Right lobe of liver (tissue), 4 donors: ENCODE measurements at regions not wholly inside any gene's neighbourhood (a gene's known extent, or its start where the extent isn't known, plus 50 kb on each side); places are given as distances from the start of the nearest gene placed in this dataset.

ENCODE experiments used
- POLR2A ChIP-seq: fragments of 450-650 bp; IDR thresholded peaks from one replicate; pipeline ENCODE4 v1.6.1; 2017; ENCODE audit warnings: antibody characterized with exemption, mild to moderate bottlenecking
- TF ChIP-seq, protein P1 (sequence below), 4 donors: fragments of 200-600 bp in 3 of 4; fragments of 450-650 bp in 1 of 4; IDR thresholded peaks; one replicate each; pipeline versions ENCODE4 v1.5.1 to v1.8.0; 2016 to 2022; ENCODE audit warnings: antibody characterized with exemption in 4 of 4, mild to moderate bottlenecking in 2 of 4
- donor health status: DM: no; HTN: no; CAD: no.
- donor health status: DM: no; HTN: no; CAD: no.
- donor health status: DM: no; HTN: yes; CAD: no.

DNA sequence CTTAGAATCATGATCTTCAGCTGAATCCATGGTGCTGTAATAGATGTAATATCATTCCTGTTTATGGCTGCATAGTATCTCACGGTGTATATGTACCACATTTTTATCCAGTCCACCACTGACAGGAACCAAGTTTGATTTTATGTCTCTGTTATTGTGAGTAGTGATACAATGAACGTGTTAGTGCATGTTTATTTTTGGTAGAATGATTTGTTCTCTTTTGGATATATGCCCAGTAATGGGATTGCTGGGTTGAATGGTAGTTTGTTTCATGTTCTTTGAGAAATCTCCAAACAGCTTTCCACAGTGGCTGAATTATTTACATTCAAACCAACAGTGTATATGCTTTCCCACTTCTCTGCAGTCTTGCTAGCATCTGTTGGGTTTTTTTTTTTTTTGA lies 175.1 kb upstream of the CDH10 start:
- TF ChIP-seq, protein P1, sequence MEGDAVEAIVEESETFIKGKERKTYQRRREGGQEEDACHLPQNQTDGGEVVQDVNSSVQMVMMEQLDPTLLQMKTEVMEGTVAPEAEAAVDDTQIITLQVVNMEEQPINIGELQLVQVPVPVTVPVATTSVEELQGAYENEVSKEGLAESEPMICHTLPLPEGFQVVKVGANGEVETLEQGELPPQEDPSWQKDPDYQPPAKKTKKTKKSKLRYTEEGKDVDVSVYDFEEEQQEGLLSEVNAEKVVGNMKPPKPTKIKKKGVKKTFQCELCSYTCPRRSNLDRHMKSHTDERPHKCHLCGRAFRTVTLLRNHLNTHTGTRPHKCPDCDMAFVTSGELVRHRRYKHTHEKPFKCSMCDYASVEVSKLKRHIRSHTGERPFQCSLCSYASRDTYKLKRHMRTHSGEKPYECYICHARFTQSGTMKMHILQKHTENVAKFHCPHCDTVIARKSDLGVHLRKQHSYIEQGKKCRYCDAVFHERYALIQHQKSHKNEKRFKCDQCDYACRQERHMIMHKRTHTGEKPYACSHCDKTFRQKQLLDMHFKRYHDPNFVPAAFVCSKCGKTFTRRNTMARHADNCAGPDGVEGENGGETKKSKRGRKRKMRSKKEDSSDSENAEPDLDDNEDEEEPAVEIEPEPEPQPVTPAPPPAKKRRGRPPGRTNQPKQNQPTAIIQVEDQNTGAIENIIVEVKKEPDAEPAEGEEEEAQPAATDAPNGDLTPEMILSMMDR (IDR thresholded peaks at IDR 0.05) = no peak
- TF ChIP-seq POLR2A = no peak
